ENCODE measurements at regions not wholly inside any gene's neighbourhood (a gene's known extent, or its start where the extent isn't known, plus 50 kb on each side); places are given as distances from the start of the nearest gene placed in this dataset.

DNA sequence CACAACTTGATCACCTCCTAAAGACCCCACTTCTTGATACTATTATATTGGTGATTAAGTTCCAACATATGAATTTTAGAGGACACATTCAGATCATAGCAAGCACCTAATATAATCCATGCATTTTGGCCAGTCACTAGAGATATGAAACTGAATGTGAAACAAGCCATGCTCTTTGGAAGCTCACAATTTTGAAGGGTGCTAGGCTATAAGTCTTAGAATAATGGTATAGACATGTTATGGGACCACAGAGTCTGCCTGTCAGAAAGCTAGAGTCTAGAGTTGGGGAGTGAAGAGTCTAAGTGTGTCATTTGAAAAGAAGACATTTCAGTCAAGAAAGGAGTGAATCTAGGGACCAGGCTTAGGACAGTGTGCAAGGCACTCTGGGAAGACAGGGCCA, 186.4 kb upstream of the SLC24A5 start:
- intact Hi-C loops (cut with DNase I), result no loop called here
- ATAC-seq (ENCODE audit: poor library complexity), result no peak
- no peak for DNase-seq

DNA sequence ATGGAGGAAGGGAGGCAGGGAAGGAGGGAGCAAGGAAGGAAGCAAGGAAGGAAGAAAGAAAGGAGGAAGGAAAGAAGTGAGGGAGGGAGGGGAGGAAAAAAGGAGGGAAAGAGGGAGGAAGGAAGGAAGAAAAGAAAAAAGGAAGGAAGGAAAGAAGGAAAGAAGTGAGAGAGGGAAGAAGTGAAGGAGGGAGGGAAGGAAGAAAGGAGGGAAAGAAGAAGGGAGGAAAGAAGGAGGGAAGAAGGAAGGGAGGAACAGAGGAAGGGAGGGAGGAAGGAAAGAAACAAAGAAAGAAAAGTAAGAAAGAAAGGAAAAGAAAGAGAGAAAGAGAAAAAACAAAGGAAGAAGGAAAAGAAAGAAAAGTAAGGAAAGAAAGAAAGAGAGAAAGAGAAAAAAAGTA, 183.0 kb upstream of the SLC24A5 start:
- DNase-seq, result no peak
- no peak for ATAC-seq (ENCODE audit: poor library complexity)
- intact Hi-C loops (cut with DNase I), result no loop called here

DNA sequence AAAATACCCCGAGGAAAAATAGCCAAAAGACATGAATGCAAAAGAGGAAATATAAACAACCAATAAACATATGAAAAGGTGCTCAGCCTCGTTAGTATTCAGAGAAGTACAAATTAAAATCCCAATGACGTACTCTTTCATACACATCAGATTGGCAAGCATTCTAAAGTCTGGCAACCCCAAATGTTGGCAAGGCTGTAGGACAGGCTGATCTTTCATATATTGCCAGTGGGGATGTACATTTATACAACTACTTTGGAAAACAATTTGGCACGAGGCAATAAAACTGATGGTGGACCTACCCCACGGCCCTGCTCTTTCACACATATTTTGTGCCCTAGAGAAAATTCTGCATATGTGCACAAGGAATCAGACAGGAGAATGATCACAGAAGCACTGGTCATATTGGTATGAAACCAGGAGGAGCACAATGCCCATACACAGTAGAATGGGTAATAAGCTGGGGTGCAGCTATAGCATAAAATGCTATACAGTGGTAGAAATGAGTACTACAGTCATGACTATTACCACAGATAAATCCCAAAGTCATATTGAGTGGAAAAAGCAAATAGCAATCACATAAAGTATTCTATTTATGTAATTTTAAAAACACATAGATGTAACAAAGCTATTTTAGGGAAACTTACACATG, 176.0 kb upstream of the SLC24A5 start:
- DNase-seq (no peak), ATAC-seq (ENCODE audit: poor library complexity) (no peak)
- intact Hi-C loops (cut with DNase I), result no loop called here

DNA sequence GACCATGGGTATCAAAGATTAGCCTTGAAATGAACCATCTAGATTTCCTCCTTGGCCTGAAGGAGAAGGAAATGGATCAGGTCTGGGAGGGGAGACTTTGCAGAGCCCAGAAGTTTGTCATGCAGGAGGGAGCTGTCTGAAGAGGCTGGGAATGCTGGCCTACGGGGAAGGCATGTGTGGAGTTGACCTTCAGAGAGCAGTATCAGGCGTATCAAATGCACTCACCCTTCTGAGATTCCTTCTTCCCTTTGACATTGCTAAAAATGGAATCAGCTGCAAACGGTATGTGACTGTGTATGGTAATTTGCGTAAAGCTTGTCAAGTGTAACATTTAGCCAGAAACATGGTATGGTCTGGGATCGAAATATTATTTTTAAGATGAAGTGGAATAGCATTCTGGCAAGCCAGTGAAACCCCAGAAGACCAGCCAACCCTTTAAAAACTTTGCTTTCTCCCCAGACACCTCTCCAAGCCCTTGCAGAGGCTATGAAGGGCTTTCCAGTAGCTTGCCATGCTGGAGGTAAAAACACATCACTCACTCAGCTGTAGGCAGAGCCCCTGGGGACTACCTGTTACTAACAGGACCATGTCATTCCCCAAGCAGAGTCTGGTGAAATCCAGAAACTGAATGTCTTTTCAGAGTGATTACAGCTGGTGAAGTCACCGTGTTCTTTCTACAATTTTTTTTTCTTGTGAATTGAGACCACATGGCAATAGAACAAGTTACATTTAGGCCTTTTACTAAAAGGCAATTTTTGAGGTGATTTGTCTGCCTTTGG, 174.7 kb upstream of the SLC24A5 start:
- intact Hi-C loops (cut with DNase I), result no loop called here
- DNase-seq (no peak), ATAC-seq (ENCODE audit: poor library complexity) (peak; percentile 78)

GRCh38 chr15:47949815-47950214, 171.0 kb upstream of the SLC24A5 start:
- intact Hi-C loops (cut with DNase I), result no loop called here
- DNase-seq (no peak), ATAC-seq (ENCODE audit: poor library complexity) (no peak)

GRCh38 chr15:47950447-47950846, 170.3 kb upstream of the SLC24A5 start:
- intact Hi-C loops (cut with DNase I), result no loop called here
- DNase-seq (no peak), ATAC-seq (ENCODE audit: poor library complexity) (no peak)

- ATAC-seq (ENCODE audit: poor library complexity) (no peak), DNase-seq (no peak)
- intact Hi-C loops (cut with DNase I), result no loop called here
Measured at GRCh38 chr15:47951781-47952180, 169.0 kb upstream of the SLC24A5 start.

DNA sequence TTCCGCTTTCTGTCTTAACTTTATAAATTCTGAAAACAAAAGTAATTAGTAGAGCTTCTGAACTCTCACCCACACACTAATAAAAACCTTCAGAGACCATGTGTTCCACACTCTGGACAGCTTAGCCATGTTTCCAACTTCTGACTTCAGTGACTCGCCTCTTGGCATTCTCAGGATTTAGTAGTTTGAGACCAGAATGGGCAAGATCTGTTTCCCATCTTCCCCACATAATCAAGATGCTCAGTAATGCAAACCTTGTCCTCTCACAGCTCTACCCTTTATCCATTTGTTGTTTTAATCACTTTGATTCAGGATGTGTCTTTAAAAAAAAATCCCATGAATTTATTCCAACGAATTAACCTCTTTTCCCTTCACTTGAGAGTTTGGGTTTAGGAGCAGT, 166.6 kb upstream of the SLC24A5 start:
- DNase-seq (no peak), ATAC-seq (ENCODE audit: poor library complexity) (no peak)
- intact Hi-C loops (cut with DNase I), result no loop called here

GRCh38 chr15:47955021-47955420, 165.8 kb upstream of the SLC24A5 start:
- intact Hi-C loops (cut with DNase I), result no loop called here
- DNase-seq, result no peak
- no peak for ATAC-seq (ENCODE audit: poor library complexity)

GRCh38 chr15:47959617-47960413, 161.0 kb upstream of the SLC24A5 start:
- DNase-seq (no peak), ATAC-seq (ENCODE audit: poor library complexity) (no peak)
- intact Hi-C loops (cut with DNase I), result no loop called here

GRCh38 chr15:47961401-47962090, 159.2 kb upstream of the SLC24A5 start:
- intact Hi-C loops (cut with DNase I), result no loop called here
- ATAC-seq (ENCODE audit: poor library complexity) (no peak), DNase-seq (no peak)

DNA sequence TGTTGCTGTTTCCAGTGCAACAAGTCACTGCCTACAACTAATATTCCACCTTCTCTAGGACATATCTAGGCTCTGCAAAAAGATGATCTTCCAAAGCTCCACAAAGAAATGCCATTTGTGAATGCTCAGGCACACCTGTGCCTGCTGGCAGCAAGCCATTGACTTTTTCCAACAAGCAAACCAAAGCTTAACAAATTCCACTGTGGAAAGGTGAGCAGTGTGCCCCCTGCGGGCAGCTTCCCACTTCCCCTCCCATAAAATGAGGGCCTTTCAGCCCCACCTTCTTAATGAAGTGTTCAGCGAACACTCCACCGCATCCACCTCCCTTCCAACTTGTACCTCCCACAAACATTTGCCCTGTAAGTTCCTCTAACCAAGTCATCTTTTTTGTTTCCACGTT, 157.5 kb upstream of the SLC24A5 start:
- no peak for DNase-seq
- intact Hi-C loops (cut with DNase I), result no loop called here
- ATAC-seq (ENCODE audit: poor library complexity), result no peak

DNA sequence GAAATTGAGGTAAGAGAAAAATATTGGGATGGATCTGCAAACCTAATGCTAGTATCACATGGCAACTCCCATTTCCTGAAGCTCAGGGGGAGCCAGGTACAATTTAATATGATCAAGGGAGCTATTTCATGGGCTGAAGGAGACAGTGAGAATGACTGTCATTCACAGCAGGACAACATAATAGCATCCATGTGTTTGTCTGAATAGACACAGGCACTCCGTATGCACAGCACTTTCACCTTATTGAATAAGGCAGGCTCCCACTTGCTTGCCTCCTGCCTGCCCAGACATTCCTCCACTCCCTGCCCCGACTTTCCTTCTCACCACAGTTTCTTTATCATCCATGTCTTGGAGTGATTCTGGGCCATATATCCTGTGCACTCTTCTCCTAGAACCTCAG, 156.6 kb upstream of the SLC24A5 start:
- DNase-seq (no peak), ATAC-seq (ENCODE audit: poor library complexity) (no peak)
- intact Hi-C loops (cut with DNase I), result no loop called here

GRCh38 chr15:47965297-47965696, 155.5 kb upstream of the SLC24A5 start:
- intact Hi-C loops (cut with DNase I), result no loop called here
- DNase-seq (no peak), ATAC-seq (ENCODE audit: poor library complexity) (no peak)

GRCh38 chr15:47968593-47968992, 152.2 kb upstream of the SLC24A5 start:
- intact Hi-C loops (cut with DNase I), result no loop called here
- DNase-seq, result no peak
- ATAC-seq (ENCODE audit: poor library complexity), result no peak

DNA sequence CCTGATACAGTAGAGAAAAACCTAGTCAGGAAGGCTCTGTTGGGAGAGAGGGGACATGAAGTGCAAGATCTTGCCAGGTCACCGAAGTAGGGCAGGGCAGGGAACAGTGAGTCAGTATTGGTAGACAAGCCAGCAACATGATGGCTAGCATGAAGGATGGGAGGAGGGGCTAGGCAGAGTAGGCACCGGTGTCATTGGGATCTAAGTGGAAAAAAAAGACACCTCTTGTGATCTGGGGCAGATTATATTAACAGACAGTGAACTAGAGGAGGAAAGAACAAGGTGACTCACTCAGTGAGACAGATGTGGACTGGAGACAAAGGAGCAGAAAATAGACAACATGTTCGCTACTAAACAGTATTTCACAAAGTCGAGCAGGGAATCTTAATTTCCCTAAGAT, 149.2 kb upstream of the SLC24A5 start:
- no peak for ATAC-seq (ENCODE audit: poor library complexity)

DNA sequence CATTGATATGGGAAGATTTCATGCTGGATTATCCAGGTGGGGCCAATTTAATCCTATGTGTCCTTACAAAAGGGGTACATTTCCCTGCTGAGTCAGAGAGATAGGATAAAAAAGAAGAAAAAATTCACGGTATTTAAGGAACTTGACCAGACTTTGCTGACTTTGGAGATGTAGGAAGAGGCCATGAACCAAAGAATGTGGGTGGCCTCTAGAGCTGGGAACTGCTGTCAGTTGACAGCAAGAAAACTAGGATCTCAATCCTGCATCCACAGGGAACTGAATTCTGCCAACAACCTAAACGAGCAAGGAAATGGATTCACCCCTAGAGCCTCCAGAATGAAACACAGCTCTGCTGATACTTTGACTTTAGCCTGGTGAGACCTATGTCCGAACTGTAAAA, 148.1 kb upstream of the SLC24A5 start:
- ATAC-seq (ENCODE audit: poor library complexity) (no peak), DNase-seq (no peak)
- intact Hi-C loops (cut with DNase I), result no loop called here

More for the DNA sequence above, 149.2 kb upstream of the SLC24A5 start:
- no peak for DNase-seq
- intact Hi-C loops (cut with DNase I), result no loop called here

DNA sequence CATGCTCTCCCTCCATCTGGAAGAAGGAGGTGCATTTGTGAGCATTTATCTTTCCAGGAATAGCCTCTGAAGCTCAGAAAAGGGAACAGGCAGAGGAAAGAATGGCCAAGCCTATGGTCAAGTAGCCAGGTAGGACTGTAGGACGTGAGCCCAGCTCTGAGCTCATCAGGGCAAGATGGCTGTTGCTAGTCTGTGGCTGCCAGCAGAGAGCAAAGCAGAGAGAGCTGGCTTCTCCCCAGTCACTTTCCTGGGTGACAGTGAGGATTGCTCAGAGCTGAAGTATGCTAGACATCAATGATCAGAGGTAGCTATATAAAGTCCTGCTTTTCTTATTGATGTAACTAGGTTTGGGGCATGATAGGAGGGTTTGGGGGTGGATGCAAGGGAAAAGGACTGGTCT, 146.1 kb upstream of the SLC24A5 start:
- ATAC-seq (ENCODE audit: poor library complexity), result peak; percentile 68
- no peak for DNase-seq

DNA sequence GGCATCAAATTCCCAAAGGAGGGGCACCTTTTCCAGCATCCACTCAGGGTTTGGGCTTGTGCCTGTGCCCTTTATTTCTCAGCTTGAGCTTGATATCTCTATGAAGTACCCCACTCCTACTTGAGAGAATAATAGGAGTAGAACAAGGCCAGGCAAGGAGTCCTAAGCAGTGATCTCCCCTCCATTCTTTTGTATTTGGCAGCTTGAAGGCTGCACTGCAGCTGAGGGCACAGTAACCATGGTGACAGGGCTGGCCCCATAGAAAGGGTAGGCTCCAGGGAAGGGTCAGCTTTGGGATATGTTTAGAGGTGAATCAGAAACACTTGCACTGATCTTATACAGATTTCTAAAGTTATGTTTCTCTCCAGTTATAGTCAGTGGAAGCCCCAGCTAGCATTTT, 145.4 kb upstream of the SLC24A5 start:
- intact Hi-C loops (cut with DNase I), result no loop called here
- DNase-seq (no peak), ATAC-seq (ENCODE audit: poor library complexity) (no peak)

More for the DNA sequence above, 146.1 kb upstream of the SLC24A5 start:
- intact Hi-C loops (cut with DNase I), result no loop called here
